ENCODE measurements at regions not wholly inside any gene's neighbourhood (a gene's known extent, or its start where the extent isn't known, plus 50 kb on each side); places are given as distances from the start of the nearest gene placed in this dataset.

GRCh38 chr2:158905341-158905740, 63.1 kb upstream of the TANC1 start:
- TF ChIP-seq, protein P1, sequence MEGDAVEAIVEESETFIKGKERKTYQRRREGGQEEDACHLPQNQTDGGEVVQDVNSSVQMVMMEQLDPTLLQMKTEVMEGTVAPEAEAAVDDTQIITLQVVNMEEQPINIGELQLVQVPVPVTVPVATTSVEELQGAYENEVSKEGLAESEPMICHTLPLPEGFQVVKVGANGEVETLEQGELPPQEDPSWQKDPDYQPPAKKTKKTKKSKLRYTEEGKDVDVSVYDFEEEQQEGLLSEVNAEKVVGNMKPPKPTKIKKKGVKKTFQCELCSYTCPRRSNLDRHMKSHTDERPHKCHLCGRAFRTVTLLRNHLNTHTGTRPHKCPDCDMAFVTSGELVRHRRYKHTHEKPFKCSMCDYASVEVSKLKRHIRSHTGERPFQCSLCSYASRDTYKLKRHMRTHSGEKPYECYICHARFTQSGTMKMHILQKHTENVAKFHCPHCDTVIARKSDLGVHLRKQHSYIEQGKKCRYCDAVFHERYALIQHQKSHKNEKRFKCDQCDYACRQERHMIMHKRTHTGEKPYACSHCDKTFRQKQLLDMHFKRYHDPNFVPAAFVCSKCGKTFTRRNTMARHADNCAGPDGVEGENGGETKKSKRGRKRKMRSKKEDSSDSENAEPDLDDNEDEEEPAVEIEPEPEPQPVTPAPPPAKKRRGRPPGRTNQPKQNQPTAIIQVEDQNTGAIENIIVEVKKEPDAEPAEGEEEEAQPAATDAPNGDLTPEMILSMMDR (conservative IDR thresholded peaks at IDR 0.05 in 1 of 2, IDR thresholded peaks at IDR 0.05 in 1 of 2; ENCODE audit: extremely low read depth in 1 of 2, insufficient read depth in 1 of 2, low read depth in 1 of 2, low read length in 2 of 2), result no peak
- TF ChIP-seq EZH2 (IDR thresholded peaks at IDR 0.05; ENCODE audit: borderline replicate concordance, low read length), result no peak

Data from mammary epithelial cell (primary cell).